ENCODE measurements at regions not wholly inside any gene's neighbourhood (a gene's known extent, or its start where the extent isn't known, plus 50 kb on each side); places are given as distances from the start of the nearest gene placed in this dataset.

- CTCF ChIA-PET, result no interaction called here
- DNase-seq (ENCODE audit: extremely low spot score), result no peak
- POLR2A ChIA-PET, result no interaction called here
- no peak for TF ChIP-seq L3MBTL2 (conservative IDR thresholded peaks at IDR 0.05)
- TF ChIP-seq FOXM1 (IDR thresholded peaks at IDR 0.05; ENCODE audit: borderline replicate concordance), result no peak
- TF ChIP-seq PKNOX1 (IDR thresholded peaks at IDR 0.05), result no peak
- no peak for TF ChIP-seq ELF4 (IDR thresholded peaks at IDR 0.05)
Measured at GRCh38 chr2:61705625-61706024, 148.2 kb downstream of the FAM161A start.

- TF ChIP-seq ZNF384 (IDR thresholded peaks at IDR 0.05) (no peak), TARDBP (IDR thresholded peaks at IDR 0.05) (no peak), FOXA1 (IDR thresholded peaks at IDR 0.05) (no peak), CTBP1 (IDR thresholded peaks at IDR 0.05; ENCODE audit: borderline replicate concordance) (no peak)
- ChIA-PET CTCF (no interaction called here), POLR2A (no interaction called here)
- no peak for DNase-seq (ENCODE audit: extremely low spot score)
Measured at GRCh38 chr2:61704364-61704763, 149.5 kb downstream of the FAM161A start.

DNA sequence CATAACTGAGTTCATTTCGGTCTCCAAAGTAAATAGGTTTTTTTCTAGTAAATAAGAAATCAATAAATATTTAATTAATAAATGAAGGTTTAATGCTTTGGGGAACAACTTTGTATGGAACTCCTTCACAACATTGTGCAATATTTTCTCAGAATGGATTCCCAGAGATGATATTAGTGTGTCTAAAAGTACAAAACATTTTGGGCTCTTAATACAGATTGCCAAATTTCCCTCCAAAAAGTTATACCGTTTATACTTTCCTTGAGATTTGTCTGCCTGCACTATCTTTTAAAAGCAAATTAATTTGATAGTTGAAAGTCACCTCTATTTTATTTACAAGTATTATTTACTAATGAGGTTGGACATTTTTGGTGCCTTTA lies 151.8 kb downstream of the FAM161A start:
- ChIA-PET POLR2A (no interaction called here), CTCF (no interaction called here)
- DNase-seq (ENCODE audit: extremely low spot score), result no peak
- no peak for TF ChIP-seq SP1 (IDR thresholded peaks at IDR 0.05)
- no peak for TF ChIP-seq ZNF384 (IDR thresholded peaks at IDR 0.05)
- no peak for TF ChIP-seq HDGF (IDR thresholded peaks at IDR 0.05; ENCODE audit: borderline replicate concordance)
- TF ChIP-seq FOXM1 (IDR thresholded peaks at IDR 0.05; ENCODE audit: borderline replicate concordance), result no peak
- no peak for TF ChIP-seq ELF4 (IDR thresholded peaks at IDR 0.05)
- TF ChIP-seq FOXA1 (IDR thresholded peaks at IDR 0.05), result no peak
- no peak for TF ChIP-seq FOXK2 (IDR thresholded peaks at IDR 0.05)
- TF ChIP-seq NFRKB (IDR thresholded peaks at IDR 0.05), result no peak
- no peak for TF ChIP-seq L3MBTL2 (conservative IDR thresholded peaks at IDR 0.05)

- no peak for DNase-seq (ENCODE audit: extremely low spot score)
- ChIA-PET CTCF (interaction anchor here (0.6 kb wide), 1 partner anchor 92 kb away, joined by 5 read pairs; no protein-coding TSS in a partner anchor), POLR2A (no interaction called here)
Measured at GRCh38 chr2:61700464-61700863, 153.4 kb downstream of the FAM161A start.

DNA sequence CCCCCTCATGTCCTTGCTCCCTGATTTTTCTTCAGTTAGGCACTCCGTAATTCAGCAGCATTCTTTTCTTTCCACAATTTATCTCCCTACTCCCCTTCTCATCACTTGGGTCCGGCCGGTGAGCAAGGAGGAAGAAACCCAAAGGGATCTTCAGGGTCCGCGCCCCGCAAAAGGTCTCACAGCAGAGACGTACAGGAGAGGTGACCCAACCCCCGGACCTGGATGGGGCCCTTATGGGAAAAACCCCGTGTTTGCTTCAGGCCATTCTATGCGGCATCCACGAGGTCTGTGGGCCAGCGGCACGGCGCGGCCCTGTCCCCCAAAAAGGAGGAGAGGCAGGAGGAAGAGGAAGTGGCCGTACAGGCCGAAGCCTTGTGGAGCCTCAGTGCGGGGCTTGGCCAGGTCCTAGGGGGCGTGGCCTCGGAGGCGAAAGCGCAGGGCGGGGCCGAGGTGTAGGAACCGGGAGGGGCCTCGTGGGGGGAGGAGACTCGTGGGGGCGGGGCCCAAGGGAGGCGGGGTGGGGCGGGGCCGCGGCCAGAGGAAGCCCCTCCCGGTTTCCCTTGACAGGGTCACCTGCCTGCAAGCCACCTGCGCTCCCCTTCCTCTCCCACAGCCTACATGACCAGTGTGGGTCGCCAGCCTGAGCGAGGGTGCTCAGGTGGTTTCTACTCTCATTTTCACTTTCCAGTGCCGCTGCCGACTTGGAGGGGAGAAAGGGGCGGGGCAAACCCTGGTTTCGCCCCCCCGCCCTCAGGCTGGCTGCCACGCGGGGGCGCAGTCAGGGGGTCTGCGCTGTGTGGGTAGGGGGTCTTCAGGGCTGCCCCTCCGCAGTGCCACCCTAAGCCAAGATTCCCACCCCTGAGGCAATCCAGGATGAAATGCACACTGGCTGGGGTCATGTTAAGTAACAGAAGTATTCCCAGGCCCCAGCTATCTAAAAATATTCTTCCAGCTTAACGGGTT lies 156.4 kb upstream of the XPO1 start:
- ChIA-PET POLR2A (interaction anchor here (0.6 to 1.6 kb wide), 2 partner anchors 34 to 69 kb away, joined by 3 to 4 read pairs; no protein-coding TSS in a partner anchor), CTCF (no interaction called here)

More at GRCh38 chr2:61700464-61700863, 153.4 kb downstream of the FAM161A start:
- no peak for TF ChIP-seq FOXM1 (IDR thresholded peaks at IDR 0.05; ENCODE audit: borderline replicate concordance)

GRCh38 chr2:61693744-61694143 lies 155.6 kb upstream of the XPO1 start:
- ChIA-PET CTCF (interaction anchor here (0.5 kb wide), 1 partner anchor 28 kb away, joined by 3 read pairs; no protein-coding TSS in a partner anchor), POLR2A (interaction anchor here (0.6 kb wide), 1 partner anchor 33 kb away, joined by 3 read pairs; no protein-coding TSS in a partner anchor)
- no peak for DNase-seq (ENCODE audit: extremely low spot score)
- TF ChIP-seq CTBP1 (IDR thresholded peaks at IDR 0.05; ENCODE audit: borderline replicate concordance) (no peak), FOXK2 (IDR thresholded peaks at IDR 0.05) (no peak), FOXM1 (IDR thresholded peaks at IDR 0.05; ENCODE audit: borderline replicate concordance) (no peak), FOXA1 (IDR thresholded peaks at IDR 0.05) (no peak), PKNOX1 (IDR thresholded peaks at IDR 0.05) (no peak), ZNF384 (IDR thresholded peaks at IDR 0.05) (no peak), HDGF (IDR thresholded peaks at IDR 0.05; ENCODE audit: borderline replicate concordance) (no peak), NFRKB (IDR thresholded peaks at IDR 0.05) (no peak), ELF4 (IDR thresholded peaks at IDR 0.05) (no peak), L3MBTL2 (conservative IDR thresholded peaks at IDR 0.05) (no peak), LEF1 (IDR thresholded peaks at IDR 0.05; ENCODE audit: borderline replicate concordance) (no peak), SP1 (IDR thresholded peaks at IDR 0.05) (no peak), SUZ12 (IDR thresholded peaks at IDR 0.05) (no peak), ARNT (IDR thresholded peaks at IDR 0.05) (no peak)

More for the DNA sequence above, 156.4 kb upstream of the XPO1 start:
- TF ChIP-seq FOXK2 (IDR thresholded peaks at IDR 0.05), result no peak
- no peak for TF ChIP-seq ARNT (IDR thresholded peaks at IDR 0.05)
- peak; percentile 44 for TF ChIP-seq L3MBTL2 (conservative IDR thresholded peaks at IDR 0.05)
- TF ChIP-seq SP1 (IDR thresholded peaks at IDR 0.05), result peak; percentile 64
- no peak for TF ChIP-seq TARDBP (IDR thresholded peaks at IDR 0.05)
- no peak for TF ChIP-seq ZNF384 (IDR thresholded peaks at IDR 0.05)
- peak; percentile 41; the same call in 1 of the 2 replicates for TF ChIP-seq ELF4 (IDR thresholded peaks at IDR 0.05)
- peak; percentile 96 for DNase-seq (ENCODE audit: extremely low spot score)

- no peak for DNase-seq (ENCODE audit: extremely low spot score)
- CTCF ChIA-PET, result interaction anchor here (0.6 kb wide), 1 partner anchor 268 kb away, joined by 3 read pairs; no protein-coding TSS in a partner anchor
- TF ChIP-seq SUZ12 (IDR thresholded peaks at IDR 0.05), result no peak
- no peak for TF ChIP-seq L3MBTL2 (conservative IDR thresholded peaks at IDR 0.05)
- TF ChIP-seq CTBP1 (IDR thresholded peaks at IDR 0.05; ENCODE audit: borderline replicate concordance), result no peak
- TF ChIP-seq FOXA1 (IDR thresholded peaks at IDR 0.05), result no peak
- TF ChIP-seq ZNF384 (IDR thresholded peaks at IDR 0.05), result no peak
- TF ChIP-seq FOXM1 (IDR thresholded peaks at IDR 0.05; ENCODE audit: borderline replicate concordance), result no peak
- no peak for TF ChIP-seq NFRKB (IDR thresholded peaks at IDR 0.05)
- no peak for TF ChIP-seq LEF1 (IDR thresholded peaks at IDR 0.05; ENCODE audit: borderline replicate concordance)
- no peak for TF ChIP-seq HDGF (IDR thresholded peaks at IDR 0.05; ENCODE audit: borderline replicate concordance)
- TF ChIP-seq BHLHE40 (IDR thresholded peaks at IDR 0.05; ENCODE audit: borderline replicate concordance), result no peak
- TF ChIP-seq TARDBP (IDR thresholded peaks at IDR 0.05), result no peak
- TF ChIP-seq ARNT (IDR thresholded peaks at IDR 0.05), result no peak
- TF ChIP-seq FOXK2 (IDR thresholded peaks at IDR 0.05), result no peak
- TF ChIP-seq PKNOX1 (IDR thresholded peaks at IDR 0.05), result no peak
- TF ChIP-seq SP1 (IDR thresholded peaks at IDR 0.05), result no peak
- TF ChIP-seq ELF4 (IDR thresholded peaks at IDR 0.05), result no peak
- POLR2A ChIA-PET, result no interaction called here
Measured at GRCh38 chr2:61690078-61690596, 152.0 kb upstream of the XPO1 start.
